ENCODE measurements at regions not wholly inside any gene's neighbourhood (a gene's known extent, or its start where the extent isn't known, plus 50 kb on each side); places are given as distances from the start of the nearest gene placed in this dataset.

DNA sequence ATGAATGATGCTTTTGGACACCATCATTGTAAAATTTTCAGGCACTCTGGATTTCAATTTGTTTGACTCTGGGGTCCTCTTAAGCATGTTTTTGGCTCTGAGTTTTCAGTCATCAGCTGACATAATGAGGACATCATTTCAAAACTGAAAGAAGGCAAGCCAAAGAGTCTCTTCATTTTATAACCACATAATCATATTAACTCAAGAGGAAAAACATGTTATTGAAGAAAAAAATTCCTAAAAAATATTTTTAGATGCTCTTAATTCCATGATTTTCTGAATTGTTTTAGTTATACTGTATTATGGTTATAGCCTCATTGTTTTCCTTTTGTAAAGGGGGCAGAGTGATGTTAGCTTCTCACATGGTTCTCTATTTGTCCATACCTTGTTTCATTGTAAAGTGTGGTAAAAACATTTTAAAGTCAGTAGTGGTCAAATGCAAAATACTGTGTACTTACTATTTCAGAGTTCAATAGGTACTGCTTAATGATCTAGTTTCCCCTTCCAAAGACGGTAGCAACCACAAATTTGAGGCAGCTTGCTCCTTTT lies 472.1 kb downstream of the DMRT2 start:
- TF ChIP-seq, protein P1, sequence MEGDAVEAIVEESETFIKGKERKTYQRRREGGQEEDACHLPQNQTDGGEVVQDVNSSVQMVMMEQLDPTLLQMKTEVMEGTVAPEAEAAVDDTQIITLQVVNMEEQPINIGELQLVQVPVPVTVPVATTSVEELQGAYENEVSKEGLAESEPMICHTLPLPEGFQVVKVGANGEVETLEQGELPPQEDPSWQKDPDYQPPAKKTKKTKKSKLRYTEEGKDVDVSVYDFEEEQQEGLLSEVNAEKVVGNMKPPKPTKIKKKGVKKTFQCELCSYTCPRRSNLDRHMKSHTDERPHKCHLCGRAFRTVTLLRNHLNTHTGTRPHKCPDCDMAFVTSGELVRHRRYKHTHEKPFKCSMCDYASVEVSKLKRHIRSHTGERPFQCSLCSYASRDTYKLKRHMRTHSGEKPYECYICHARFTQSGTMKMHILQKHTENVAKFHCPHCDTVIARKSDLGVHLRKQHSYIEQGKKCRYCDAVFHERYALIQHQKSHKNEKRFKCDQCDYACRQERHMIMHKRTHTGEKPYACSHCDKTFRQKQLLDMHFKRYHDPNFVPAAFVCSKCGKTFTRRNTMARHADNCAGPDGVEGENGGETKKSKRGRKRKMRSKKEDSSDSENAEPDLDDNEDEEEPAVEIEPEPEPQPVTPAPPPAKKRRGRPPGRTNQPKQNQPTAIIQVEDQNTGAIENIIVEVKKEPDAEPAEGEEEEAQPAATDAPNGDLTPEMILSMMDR (conservative IDR thresholded peaks at IDR 0.05) = no peak
- no peaks in the 10 kb centered on the region for H3K36me3 ChIP-seq (ENCODE audit: control insufficient read depth, insufficient read depth, low read length)
- no peak for DNase-seq
- Mint-ChIP-seq H3K27ac (no peak overlapping the region), H3K27me3 (ENCODE audit: insufficient read depth) (peaks cover 1% of the 10 kb centered on the region), H3K4me1 (no peaks in the 10 kb centered on the region), H3K9me3 (no peaks in the 10 kb centered on the region), H3K36me3 (ENCODE audit: low read depth) (no peaks in the 10 kb centered on the region), H3K4me3 (no peak overlapping the region)
- H3K27me3 ChIP-seq (ENCODE audit: control insufficient read depth, insufficient read depth, low read length, poor library complexity, severe bottlenecking) = no peaks in the 10 kb centered on the region
- WGBS, 2 experiments (ENCODE audit: insufficient coverage in 1 of 2, insufficient read length in 1 of 2) = 79 to 86% methylated on average over 1 of the region's 1 CpG
- H3K9ac ChIP-seq (ENCODE audit: extremely low read depth, low read length, poor library complexity, severe bottlenecking) = no peak overlapping the region
- no peaks in the 10 kb centered on the region for H3K9me3 ChIP-seq (ENCODE audit: control insufficient read depth, low read length)
- H3K4me3 ChIP-seq (ENCODE audit: low read length) = no peak overlapping the region
- no peak overlapping the region for H3K27ac ChIP-seq (ENCODE audit: low read depth, low read length)
- H3K4me1 ChIP-seq (ENCODE audit: control insufficient read depth, insufficient read depth, low read length) = no peaks in the 10 kb centered on the region

DNA sequence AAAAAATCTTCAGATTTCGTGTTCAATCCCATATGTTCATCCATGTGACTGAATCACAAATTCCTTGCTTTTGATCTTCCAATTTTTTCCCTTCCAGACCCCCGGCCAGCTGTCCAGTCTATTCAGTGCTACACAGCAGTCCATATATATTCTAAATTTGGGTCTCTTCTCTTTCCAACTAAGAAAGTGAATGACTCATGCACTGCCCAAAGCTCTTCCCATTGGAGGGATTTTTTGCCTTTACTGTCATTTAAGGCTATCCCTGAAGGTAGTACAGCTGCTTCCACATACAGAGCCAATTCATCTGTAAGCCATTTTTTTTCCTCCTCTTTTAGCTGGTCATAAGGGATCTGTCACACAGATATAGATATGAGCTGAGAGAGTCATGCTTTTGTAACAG lies 478.3 kb downstream of the DMRT2 start:
- Histone ChIP-seq H3K9me3 (ENCODE audit: control insufficient read depth, low read length) (no peaks in the 10 kb centered on the region), H3K9ac (ENCODE audit: extremely low read depth, low read length, poor library complexity, severe bottlenecking) (no peak overlapping the region), H3K36me3 (ENCODE audit: control insufficient read depth, insufficient read depth, low read length) (no peaks in the 10 kb centered on the region), H3K4me1 (ENCODE audit: control insufficient read depth, insufficient read depth, low read length) (no peaks in the 10 kb centered on the region), H3K4me3 (ENCODE audit: low read length) (no peak overlapping the region), H3K27ac (ENCODE audit: low read depth, low read length) (no peak overlapping the region), H3K27me3 (ENCODE audit: control insufficient read depth, insufficient read depth, low read length, poor library complexity, severe bottlenecking) (no peaks in the 10 kb centered on the region)
- TF ChIP-seq, protein P1 (conservative IDR thresholded peaks at IDR 0.05) = no peak
- no peaks in the 10 kb centered on the region for H3K9me3 Mint-ChIP-seq
- H3K36me3 Mint-ChIP-seq (ENCODE audit: low read depth) = no peaks in the 10 kb centered on the region
- peaks cover 3% of the 10 kb centered on the region for H3K27me3 Mint-ChIP-seq (ENCODE audit: insufficient read depth)
- no peaks in the 10 kb centered on the region for H3K4me1 Mint-ChIP-seq
- DNase-seq = no peak
- no peak overlapping the region for H3K4me3 Mint-ChIP-seq
- H3K27ac Mint-ChIP-seq = no peak overlapping the region
- 66 to 89% methylated on average over 2 of the region's 2 CpGs for WGBS, 2 experiments (ENCODE audit: insufficient coverage in 1 of 2, insufficient read length in 1 of 2)

DNA sequence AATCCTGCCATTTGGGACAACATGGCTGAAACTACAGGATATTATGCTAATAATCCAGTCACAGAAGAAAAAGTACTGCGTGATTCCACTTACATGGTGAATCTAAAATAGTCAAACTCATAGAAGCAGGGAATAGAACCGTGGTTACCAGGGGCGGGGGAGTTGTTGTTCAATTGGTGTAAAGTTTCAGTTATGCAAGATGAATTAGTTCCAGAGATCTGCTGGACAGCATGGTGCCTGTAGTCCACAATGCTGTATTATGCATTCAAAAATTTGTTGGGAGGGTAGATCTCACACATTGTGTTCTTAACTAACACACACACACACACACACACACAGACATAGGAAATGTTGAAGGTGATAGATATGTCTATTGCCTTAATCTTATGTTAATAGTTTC lies 480.5 kb downstream of the DMRT2 start:
- TF ChIP-seq, protein P1 (conservative IDR thresholded peaks at IDR 0.05) = no peak
- H3K36me3 Mint-ChIP-seq (ENCODE audit: low read depth) = no peaks in the 10 kb centered on the region

More for the DNA sequence above, 480.5 kb downstream of the DMRT2 start:
- peaks cover 5% of the 10 kb centered on the region for H3K27me3 Mint-ChIP-seq (ENCODE audit: insufficient read depth)
- H3K4me1 ChIP-seq (ENCODE audit: control insufficient read depth, insufficient read depth, low read length) = no peaks in the 10 kb centered on the region
- no peaks in the 10 kb centered on the region for H3K36me3 ChIP-seq (ENCODE audit: control insufficient read depth, insufficient read depth, low read length)
- H3K9ac ChIP-seq (ENCODE audit: extremely low read depth, low read length, poor library complexity, severe bottlenecking) = no peak overlapping the region
- no peaks in the 10 kb centered on the region for H3K9me3 ChIP-seq (ENCODE audit: control insufficient read depth, low read length)
- no peaks in the 10 kb centered on the region for H3K4me1 Mint-ChIP-seq
- no peak overlapping the region for H3K27ac ChIP-seq (ENCODE audit: low read depth, low read length)
- H3K9me3 Mint-ChIP-seq = no peaks in the 10 kb centered on the region
- H3K27ac Mint-ChIP-seq = no peak overlapping the region
- no peak overlapping the region for H3K4me3 Mint-ChIP-seq
- WGBS, 2 experiments (ENCODE audit: insufficient coverage in 1 of 2, insufficient read length in 1 of 2) = 85 to 88% methylated on average over 1 to 3 of the region's 3 CpGs
- DNase-seq = no peak
- no peak overlapping the region for H3K4me3 ChIP-seq (ENCODE audit: low read length)
- no peaks in the 10 kb centered on the region for H3K27me3 ChIP-seq (ENCODE audit: control insufficient read depth, insufficient read depth, low read length, poor library complexity, severe bottlenecking)

All from endodermal cell (in vitro differentiated cells).